IPS-NIHi7 (cell line): ENCODE measurements at regions not wholly inside any gene's neighbourhood (a gene's known extent, or its start where the extent isn't known, plus 50 kb on each side); places are given as distances from the start of the nearest gene placed in this dataset.

Experiments used
- DNase-seq: peaks from one replicate; pipeline ENCODE4 v3.0.0; 2012; ENCODE audit warnings: mixed read lengths; ENCODE audit errors: extremely low spot score

- DNase-seq: no peak
Measured at GRCh38 chr19:30667227-30667626, 295.0 kb downstream of the ZNF536 start.

- peak; percentile 66 for DNase-seq
Measured at GRCh38 chr19:30666301-30666803, 294.2 kb downstream of the ZNF536 start.

- no peak for DNase-seq
Measured at GRCh38 chr19:30665449-30665848, 293.3 kb downstream of the ZNF536 start.

- no peak for DNase-seq
Measured at GRCh38 chr19:30663611-30664174, 291.5 kb downstream of the ZNF536 start.

- DNase-seq: no peak
Measured at GRCh38 chr19:30662211-30662861, 290.2 kb downstream of the ZNF536 start.

- no peak for DNase-seq
Measured at GRCh38 chr19:30659638-30660037, 287.5 kb downstream of the ZNF536 start.

GRCh38 chr19:30656520-30657100 lies 284.4 kb downstream of the ZNF536 start:
- DNase-seq: no peak

GRCh38 chr19:30653646-30654386 lies 281.6 kb downstream of the ZNF536 start:
- no peak for DNase-seq

- DNase-seq: no peak
Measured at GRCh38 chr19:30652751-30653150, 280.6 kb downstream of the ZNF536 start.

- DNase-seq: no peak
Measured at GRCh38 chr19:30651691-30652090, 279.5 kb downstream of the ZNF536 start.

GRCh38 chr19:30651066-30651465 lies 278.9 kb downstream of the ZNF536 start:
- DNase-seq: no peak

GRCh38 chr19:30649934-30650614 lies 277.9 kb downstream of the ZNF536 start:
- DNase-seq: peak; percentile 69

- no peak for DNase-seq
Measured at GRCh38 chr19:30648866-30649862, 277.0 kb downstream of the ZNF536 start.

GRCh38 chr19:30647891-30648720 lies 275.9 kb downstream of the ZNF536 start:
- DNase-seq: peak; percentile 61

GRCh38 chr19:30646806-30647205 lies 274.6 kb downstream of the ZNF536 start:
- no peak for DNase-seq

- no peak for DNase-seq
Measured at GRCh38 chr19:30645946-30646577, 273.9 kb downstream of the ZNF536 start.

- no peak for DNase-seq
Measured at GRCh38 chr19:30640252-30640965, 268.2 kb downstream of the ZNF536 start.

GRCh38 chr19:30638889-30639288 lies 266.7 kb downstream of the ZNF536 start:
- no peak for DNase-seq

- no peak for DNase-seq
Measured at GRCh38 chr19:30637926-30638325, 265.7 kb downstream of the ZNF536 start.
